GM19397 (cell line): ENCODE measurements at regions not wholly inside any gene's neighbourhood (a gene's known extent, or its start where the extent isn't known, plus 50 kb on each side); places are given as distances from the start of the nearest gene placed in this dataset.
"Not testable (repeated sequence)": the region's sequence is repeated elsewhere in the genome, so short reads cannot be mapped to it uniquely, and the experiment has no call there.

ENCODE experiments used
- ATAC-seq: cut with Tn5 transposase; IDR thresholded peaks from one replicate; pipeline ENCODE4 v1.9.1; 2021; ENCODE audit warnings: mild to moderate bottlenecking, moderate library complexity; ENCODE audit not compliant: unreplicated experiment

- no peak for ATAC-seq
Measured at GRCh38 chr1:181319907-181320306, 163.4 kb upstream of the CACNA1E start.

GRCh38 chr1:181324797-181325616 lies 158.3 kb upstream of the CACNA1E start:
- no peak for ATAC-seq

GRCh38 chr1:181325765-181326164 lies 157.6 kb upstream of the CACNA1E start:
- not testable (repeated sequence) for ATAC-seq

GRCh38 chr1:181326348-181326747 lies 157.0 kb upstream of the CACNA1E start:
- no peak for ATAC-seq

GRCh38 chr1:181327796-181328195 lies 155.5 kb upstream of the CACNA1E start:
- ATAC-seq, result no peak

GRCh38 chr1:181334724-181335123 lies 148.6 kb upstream of the CACNA1E start:
- ATAC-seq, result no peak

- no peak for ATAC-seq
Measured at GRCh38 chr1:181335631-181336030, 147.7 kb upstream of the CACNA1E start.

GRCh38 chr1:181341026-181341632 lies 142.2 kb upstream of the CACNA1E start:
- no peak for ATAC-seq

- no peak for ATAC-seq
Measured at GRCh38 chr1:181344091-181344490, 139.2 kb upstream of the CACNA1E start.

GRCh38 chr1:181345146-181345545 lies 138.2 kb upstream of the CACNA1E start:
- no peak for ATAC-seq

GRCh38 chr1:181347495-181348390 lies 135.6 kb upstream of the CACNA1E start:
- no peak for ATAC-seq

GRCh38 chr1:181349512-181349911 lies 133.8 kb upstream of the CACNA1E start:
- ATAC-seq, result no peak

GRCh38 chr1:181350131-181350530 lies 133.2 kb upstream of the CACNA1E start:
- ATAC-seq, result no peak

- ATAC-seq, result no peak
Measured at GRCh38 chr1:181351740-181352139, 131.6 kb upstream of the CACNA1E start.

GRCh38 chr1:181352695-181353094 lies 130.6 kb upstream of the CACNA1E start:
- no peak for ATAC-seq

- ATAC-seq, result no peak
Measured at GRCh38 chr1:181353526-181353925, 129.8 kb upstream of the CACNA1E start.

GRCh38 chr1:181354865-181355264 lies 128.5 kb upstream of the CACNA1E start:
- ATAC-seq, result no peak

- no peak for ATAC-seq
Measured at GRCh38 chr1:181356505-181357340, 126.6 kb upstream of the CACNA1E start.

GRCh38 chr1:181359012-181359411 lies 124.3 kb upstream of the CACNA1E start:
- ATAC-seq, result no peak

- ATAC-seq, result no peak
Measured at GRCh38 chr1:181364801-181365200, 118.5 kb upstream of the CACNA1E start.

- no peak for ATAC-seq
Measured at GRCh38 chr1:181366910-181367309, 116.4 kb upstream of the CACNA1E start.
